ENCODE measurements at regions not wholly inside any gene's neighbourhood (a gene's known extent, or its start where the extent isn't known, plus 50 kb on each side); places are given as distances from the start of the nearest gene placed in this dataset.

DNA sequence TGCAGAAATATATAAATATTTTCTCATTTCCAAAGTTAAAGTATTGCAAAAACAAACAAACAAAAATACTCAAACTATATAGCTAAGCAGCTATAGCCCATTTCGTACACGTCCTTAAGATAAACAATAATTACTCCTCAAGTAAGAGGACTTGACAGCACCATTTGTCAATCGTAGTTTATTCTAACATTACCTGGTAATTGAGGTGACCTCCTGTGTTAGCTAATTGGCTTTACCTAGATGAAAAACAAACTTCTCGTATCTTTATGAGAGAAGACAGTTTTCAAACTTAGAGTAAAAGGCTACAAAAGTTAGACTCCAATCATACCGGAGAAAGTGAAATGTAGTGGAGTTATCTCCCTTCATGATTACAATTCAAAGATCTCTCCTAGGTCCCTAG is 1876.1 kb upstream of the PCDH20 start:
- no peaks in the 10 kb centered on the region for H3K27me3 ChIP-seq
- no peak for DNase-seq (ENCODE audit: low spot score in 2 of 2)
- H3K36me3 ChIP-seq: no peaks in the 10 kb centered on the region
- H3K9me3 ChIP-seq: no peaks in the 10 kb centered on the region
- 76% methylated on average over 5 of the region's 5 CpGs for WGBS
- H3K4me3 ChIP-seq: no peak overlapping the region
- TF ChIP-seq EP300 (IDR thresholded peaks at IDR 0.05) (no peak), POLR2AphosphoS5 (IDR thresholded peaks at IDR 0.05) (no peak), POLR2A (IDR thresholded peaks at IDR 0.05) (no peak)
- TF ChIP-seq, protein P1, sequence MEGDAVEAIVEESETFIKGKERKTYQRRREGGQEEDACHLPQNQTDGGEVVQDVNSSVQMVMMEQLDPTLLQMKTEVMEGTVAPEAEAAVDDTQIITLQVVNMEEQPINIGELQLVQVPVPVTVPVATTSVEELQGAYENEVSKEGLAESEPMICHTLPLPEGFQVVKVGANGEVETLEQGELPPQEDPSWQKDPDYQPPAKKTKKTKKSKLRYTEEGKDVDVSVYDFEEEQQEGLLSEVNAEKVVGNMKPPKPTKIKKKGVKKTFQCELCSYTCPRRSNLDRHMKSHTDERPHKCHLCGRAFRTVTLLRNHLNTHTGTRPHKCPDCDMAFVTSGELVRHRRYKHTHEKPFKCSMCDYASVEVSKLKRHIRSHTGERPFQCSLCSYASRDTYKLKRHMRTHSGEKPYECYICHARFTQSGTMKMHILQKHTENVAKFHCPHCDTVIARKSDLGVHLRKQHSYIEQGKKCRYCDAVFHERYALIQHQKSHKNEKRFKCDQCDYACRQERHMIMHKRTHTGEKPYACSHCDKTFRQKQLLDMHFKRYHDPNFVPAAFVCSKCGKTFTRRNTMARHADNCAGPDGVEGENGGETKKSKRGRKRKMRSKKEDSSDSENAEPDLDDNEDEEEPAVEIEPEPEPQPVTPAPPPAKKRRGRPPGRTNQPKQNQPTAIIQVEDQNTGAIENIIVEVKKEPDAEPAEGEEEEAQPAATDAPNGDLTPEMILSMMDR (IDR thresholded peaks at IDR 0.05): no peak
- H3K27ac ChIP-seq: no peak overlapping the region
- H3K4me1 ChIP-seq: no peaks in the 10 kb centered on the region

DNA sequence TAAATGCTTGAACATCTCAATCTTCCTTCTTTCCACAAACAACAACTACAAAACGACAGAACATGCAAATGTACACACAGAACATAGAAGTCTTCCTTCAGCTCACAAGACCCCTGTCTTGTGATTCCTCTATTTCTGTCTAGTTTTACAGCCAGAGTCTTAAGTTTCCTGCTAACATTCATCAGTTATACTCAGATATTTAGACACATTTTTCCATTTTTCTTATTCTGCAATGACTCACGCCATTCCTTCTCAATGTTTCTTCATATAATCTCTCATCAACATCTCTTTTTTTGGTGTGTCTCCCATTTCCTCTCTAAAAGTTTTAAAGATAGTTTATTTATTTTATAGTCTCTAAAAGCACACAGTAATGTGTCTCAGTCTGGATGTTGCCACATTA is 1872.9 kb upstream of the PCDH20 start:
- WGBS: 76% methylated on average over 2 of the region's 2 CpGs
- H3K4me1 ChIP-seq: no peaks in the 10 kb centered on the region
- DNase-seq (ENCODE audit: low spot score in 2 of 2): no peak
- TF ChIP-seq POLR2AphosphoS5 (IDR thresholded peaks at IDR 0.05): no peak
- no peak for TF ChIP-seq POLR2A (IDR thresholded peaks at IDR 0.05)
- H3K4me3 ChIP-seq: no peak overlapping the region
- H3K9me3 ChIP-seq: peaks cover 8% of the 10 kb centered on the region
- H3K36me3 ChIP-seq: no peaks in the 10 kb centered on the region
- no peaks in the 10 kb centered on the region for H3K27me3 ChIP-seq
- no peak overlapping the region for H3K27ac ChIP-seq

DNA sequence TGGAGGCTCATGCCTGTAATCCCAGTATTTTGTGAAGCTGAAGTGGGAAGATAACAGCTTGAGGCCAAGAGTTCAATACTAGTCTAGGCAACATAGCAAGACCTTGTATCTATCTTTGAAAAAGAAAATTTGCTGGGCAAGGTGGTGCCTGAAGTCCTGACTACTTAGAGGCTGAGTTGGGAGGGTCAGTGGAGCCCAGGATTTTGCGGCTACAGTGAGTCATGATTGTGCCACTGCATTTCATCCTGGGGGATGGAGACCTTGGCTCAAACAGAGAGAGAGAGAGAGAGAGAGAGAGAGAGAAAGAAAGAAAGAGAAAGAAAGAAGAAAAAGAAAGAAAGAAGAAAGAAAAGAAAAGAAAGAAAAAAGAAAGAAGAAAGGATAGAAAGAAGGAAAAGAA is 1872.3 kb upstream of the PCDH20 start:
- TF ChIP-seq POLR2A (IDR thresholded peaks at IDR 0.05) (no peak), POLR2AphosphoS5 (IDR thresholded peaks at IDR 0.05) (no peak), EP300 (IDR thresholded peaks at IDR 0.05) (no peak)
- TF ChIP-seq, protein P1 (IDR thresholded peaks at IDR 0.05): no peak
- Histone ChIP-seq H3K4me3 (no peak overlapping the region), H3K27me3 (no peaks in the 10 kb centered on the region), H3K27ac (no peak overlapping the region), H3K9me3 (peaks cover 8% of the 10 kb centered on the region), H3K4me1 (no peaks in the 10 kb centered on the region), H3K36me3 (no peaks in the 10 kb centered on the region)
- WGBS: 97% methylated on average over 1 of the region's 1 CpG
- DNase-seq (ENCODE audit: low spot score in 2 of 2): no peak

DNA sequence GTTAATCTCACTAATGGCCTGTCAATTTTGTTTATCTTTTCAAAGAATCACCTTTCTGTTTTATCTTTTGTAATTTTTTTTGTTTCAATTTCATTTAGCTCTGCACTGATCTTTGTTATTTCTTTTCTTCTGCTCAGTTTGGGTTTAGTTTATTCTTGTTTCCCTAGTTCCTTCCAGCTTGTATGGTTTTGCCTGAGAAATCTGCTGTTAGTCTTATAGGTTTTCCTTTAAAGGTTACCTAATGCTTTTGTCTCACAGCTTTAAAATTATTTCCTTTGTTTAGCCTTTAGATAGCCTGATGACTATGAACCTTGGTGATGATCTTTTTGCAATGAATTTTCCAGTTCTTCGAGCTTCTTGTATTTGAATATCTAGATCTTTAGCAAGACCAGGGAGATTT is 1869.8 kb upstream of the PCDH20 start:
- Histone ChIP-seq H3K9me3 (peaks cover 8% of the 10 kb centered on the region), H3K27me3 (no peaks in the 10 kb centered on the region), H3K4me1 (no peaks in the 10 kb centered on the region), H3K36me3 (no peaks in the 10 kb centered on the region), H3K4me3 (no peak overlapping the region), H3K27ac (no peak overlapping the region)
- TF ChIP-seq POLR2AphosphoS5 (IDR thresholded peaks at IDR 0.05): no peak
- no peak for TF ChIP-seq POLR2A (IDR thresholded peaks at IDR 0.05)
- no peak for TF ChIP-seq EP300 (IDR thresholded peaks at IDR 0.05)
- no peak for DNase-seq (ENCODE audit: low spot score in 2 of 2)
- 82% methylated on average over 1 of the region's 1 CpG for WGBS

DNA sequence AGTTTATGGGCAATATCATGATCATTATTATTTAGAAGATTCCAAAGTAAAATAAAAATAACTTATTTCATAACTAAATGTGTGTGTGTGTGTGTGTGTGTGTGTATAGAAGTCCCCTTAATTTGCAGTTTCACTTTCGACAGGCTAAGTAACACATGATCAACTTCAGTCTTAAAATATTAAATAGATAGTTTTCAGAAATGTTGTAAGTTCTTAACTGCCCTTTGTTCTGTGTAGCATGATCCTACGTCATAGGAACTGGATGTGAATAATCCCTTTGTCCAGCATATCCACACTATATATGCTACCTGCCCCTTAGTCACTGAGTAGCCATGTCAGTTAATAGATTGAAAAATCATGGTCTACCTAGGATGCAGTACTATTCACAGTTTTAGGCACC is 1863.5 kb upstream of the PCDH20 start:
- 74% methylated on average over 2 of the region's 2 CpGs for WGBS
- Histone ChIP-seq H3K27me3 (no peaks in the 10 kb centered on the region), H3K4me1 (no peaks in the 10 kb centered on the region), H3K36me3 (no peaks in the 10 kb centered on the region), H3K9me3 (no peaks in the 10 kb centered on the region), H3K27ac (no peak overlapping the region), H3K4me3 (no peak overlapping the region)
- TF ChIP-seq POLR2A (IDR thresholded peaks at IDR 0.05) (no peak), EP300 (IDR thresholded peaks at IDR 0.05) (no peak), POLR2AphosphoS5 (IDR thresholded peaks at IDR 0.05) (no peak)
- TF ChIP-seq, protein P1 (IDR thresholded peaks at IDR 0.05): no peak
- no peak for DNase-seq (ENCODE audit: low spot score in 2 of 2)

DNA sequence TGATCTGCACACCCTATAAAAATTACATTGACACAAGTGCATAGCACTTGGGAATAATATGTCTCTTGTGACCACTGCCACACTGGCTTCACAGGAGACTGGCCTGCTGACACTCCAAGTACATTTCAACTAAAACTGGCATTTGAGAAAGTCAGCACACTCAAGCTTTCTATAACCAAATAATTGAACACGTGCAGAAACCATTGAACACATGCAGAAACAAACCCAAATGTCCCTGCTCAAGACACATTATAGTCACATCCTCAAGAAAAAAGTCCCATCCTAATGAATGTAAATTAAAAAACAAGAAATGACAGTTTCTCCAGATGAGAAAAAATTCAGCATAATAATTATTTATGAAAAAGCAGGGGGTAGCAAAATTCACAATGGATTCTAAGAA is 1859.1 kb upstream of the PCDH20 start:
- TF ChIP-seq POLR2A (IDR thresholded peaks at IDR 0.05): no peak
- TF ChIP-seq, protein P1 (IDR thresholded peaks at IDR 0.05): no peak
- no peaks in the 10 kb centered on the region for H3K27me3 ChIP-seq
- H3K36me3 ChIP-seq: no peaks in the 10 kb centered on the region
- DNase-seq (ENCODE audit: low spot score in 2 of 2): no peak
- no peaks in the 10 kb centered on the region for H3K4me1 ChIP-seq
- no peak overlapping the region for H3K27ac ChIP-seq
- 88% methylated on average over 1 of the region's 1 CpG for WGBS
- H3K9me3 ChIP-seq: no peaks in the 10 kb centered on the region
- no peak overlapping the region for H3K4me3 ChIP-seq

Data from suprapubic skin (tissue), 4 donors.